Panc1 (cell line): ENCODE measurements at regions not wholly inside any gene's neighbourhood (a gene's known extent, or its start where the extent isn't known, plus 50 kb on each side); places are given as distances from the start of the nearest gene placed in this dataset.

Experiments used
- ATAC-seq: fragments of 200-7000 bp; cut with Tn5 transposase; 2 replicates; pipeline ENCODE4 v1.9.1; 2020; ENCODE audit warnings: mild to moderate bottlenecking, moderate library complexity
- BruUV-seq: library from RNA; stranded (reverse); fragments of 400-500 nt; replicated peaks from 2 replicates; lab custom pipeline; 2021; lab: Mats Ljungman, UMichigan
- CTCF ChIA-PET: fragments of 300-600 bp; sonication (Branson Sonifier 250); formaldehyde crosslinking; loops from one replicate; lab custom pipeline; 2022; ENCODE audit warnings: antibody characterized with exemption; lab: Charles Lee
- POLR2A ChIA-PET: fragments of 300-600 bp; sonication (Branson Sonifier 250); formaldehyde crosslinking; loops from one replicate; lab custom pipeline; 2022; ENCODE audit warnings: antibody characterized with exemption; lab: Charles Lee
- DNase-seq: peaks from one replicate; pipeline ENCODE4 v3.0.0-alpha.2; 2010; ENCODE audit warnings: low read depth, low spot score
- H3K27ac ChIP-seq: 2 replicates; pipeline ENCODE4 v1.5.1; 2011; ENCODE audit warnings: mild to moderate bottlenecking, low read length, inconsistent platforms
- H3K27me3 ChIP-seq: fragments of 200-500 bp; sonication (Bioruptor generic); 2 replicates; pipeline ENCODE4 v1.6.0; 2014; ENCODE audit warnings: low read length, inconsistent platforms; ENCODE audit not compliant: control insufficient read depth, insufficient read depth
- H3K36me3 ChIP-seq: fragments of 200-500 bp; sonication (Bioruptor generic); 2 replicates; pipeline ENCODE4 v1.5.1; 2014; ENCODE audit warnings: inconsistent platforms, mild to moderate bottlenecking, low read length, moderate library complexity; ENCODE audit not compliant: control insufficient read depth, insufficient read depth
- H3K4me1 ChIP-seq: 2 replicates; pipeline ENCODE4 v1.5.1; 2011; ENCODE audit warnings: inconsistent platforms, mild to moderate bottlenecking, low read length, moderate library complexity; ENCODE audit not compliant: control insufficient read depth, insufficient read depth
- H3K4me3 ChIP-seq, 2 experiments: 2 replicates each; pipeline ENCODE4 v1.5.1; 2011 to 2012; ENCODE audit warnings: low read depth in 2 of 2, low read length in 2 of 2, mild to moderate bottlenecking in 2 of 2, inconsistent platforms in 1 of 2, moderate library complexity in 1 of 2
- H3K9me3 ChIP-seq: fragments of 200-500 bp; sonication (Bioruptor generic); 2 replicates; pipeline ENCODE4 v1.5.1; 2014; ENCODE audit warnings: low read depth, mild to moderate bottlenecking, inconsistent platforms, low read length, moderate library complexity; ENCODE audit not compliant: control insufficient read depth, insufficient read depth
- POLR2AphosphoS5 ChIP-seq: IDR thresholded peaks from 2 replicates; pipeline ENCODE4 v1.6.1; 2012; ENCODE audit warnings: mild to moderate bottlenecking, low read depth, low read length, moderate library complexity
- SIN3A ChIP-seq: IDR thresholded peaks from 2 replicates; pipeline ENCODE4 v1.6.1; 2012; ENCODE audit warnings: low read depth, mild to moderate bottlenecking, low read length, moderate library complexity, borderline replicate concordance; ENCODE audit not compliant: insufficient read depth
- TCF7L2 ChIP-seq: IDR thresholded peaks from 2 replicates; pipeline ENCODE4 v1.6.1; 2011; ENCODE audit warnings: mild to moderate bottlenecking, low read depth, low read length, inconsistent platforms
- in situ Hi-C: cut with HindIII; loops from 2 replicates; pipeline ENCODE4 v1.10.0; 2016; ENCODE audit warnings: low sequenced_read_pairs, low pct_unique_long_range_greater_than_20kb
- intact Hi-C: fragments of 100-400 bp; cut with micrococcal nuclease; formaldehyde crosslinking; loops from one replicate; pipeline ENCODE4 v1.10.0; 2022; ENCODE audit not compliant: unreplicated experiment
- TF ChIP-seq, protein P1 (sequence below), 2 experiments: IDR thresholded peaks; 2 replicates each; pipeline ENCODE4 v1.6.1; 2011 to 2012; ENCODE audit warnings: low read depth in 2 of 2, control low read depth in 1 of 2, low read length in 1 of 2, mild to moderate bottlenecking in 1 of 2, moderate library complexity in 1 of 2; ENCODE audit not compliant: insufficient read depth in 1 of 2
- TF ChIP-seq, protein P2 (sequence below): fragments of 450-650 bp; IDR thresholded peaks from 2 replicates; pipeline ENCODE4 v1.5.1; 2017; ENCODE audit warnings: mild to moderate bottlenecking

DNA sequence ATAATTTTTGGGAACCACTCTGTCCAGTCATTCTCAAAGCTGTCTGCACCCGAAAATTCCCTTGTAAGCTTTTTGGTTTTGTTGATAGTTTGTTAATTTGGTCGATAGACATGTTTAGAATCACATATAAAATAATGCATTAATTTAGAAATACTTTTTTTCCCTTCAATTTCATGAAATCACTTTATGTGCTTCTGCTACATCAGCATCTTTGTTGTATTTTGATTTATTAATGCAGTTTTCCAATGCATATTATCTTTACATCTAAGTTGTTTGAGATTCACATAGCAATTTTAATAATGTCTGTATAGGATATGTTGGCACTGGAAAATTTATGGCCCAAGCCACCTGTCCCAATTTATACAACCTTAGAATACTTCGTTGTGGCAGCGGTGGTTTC lies 60.6 kb upstream of the SV2C start:
- H3K4me3 ChIP-seq, result no peak overlapping the region
- no peak for TF ChIP-seq POLR2AphosphoS5
- TF ChIP-seq, protein P1, sequence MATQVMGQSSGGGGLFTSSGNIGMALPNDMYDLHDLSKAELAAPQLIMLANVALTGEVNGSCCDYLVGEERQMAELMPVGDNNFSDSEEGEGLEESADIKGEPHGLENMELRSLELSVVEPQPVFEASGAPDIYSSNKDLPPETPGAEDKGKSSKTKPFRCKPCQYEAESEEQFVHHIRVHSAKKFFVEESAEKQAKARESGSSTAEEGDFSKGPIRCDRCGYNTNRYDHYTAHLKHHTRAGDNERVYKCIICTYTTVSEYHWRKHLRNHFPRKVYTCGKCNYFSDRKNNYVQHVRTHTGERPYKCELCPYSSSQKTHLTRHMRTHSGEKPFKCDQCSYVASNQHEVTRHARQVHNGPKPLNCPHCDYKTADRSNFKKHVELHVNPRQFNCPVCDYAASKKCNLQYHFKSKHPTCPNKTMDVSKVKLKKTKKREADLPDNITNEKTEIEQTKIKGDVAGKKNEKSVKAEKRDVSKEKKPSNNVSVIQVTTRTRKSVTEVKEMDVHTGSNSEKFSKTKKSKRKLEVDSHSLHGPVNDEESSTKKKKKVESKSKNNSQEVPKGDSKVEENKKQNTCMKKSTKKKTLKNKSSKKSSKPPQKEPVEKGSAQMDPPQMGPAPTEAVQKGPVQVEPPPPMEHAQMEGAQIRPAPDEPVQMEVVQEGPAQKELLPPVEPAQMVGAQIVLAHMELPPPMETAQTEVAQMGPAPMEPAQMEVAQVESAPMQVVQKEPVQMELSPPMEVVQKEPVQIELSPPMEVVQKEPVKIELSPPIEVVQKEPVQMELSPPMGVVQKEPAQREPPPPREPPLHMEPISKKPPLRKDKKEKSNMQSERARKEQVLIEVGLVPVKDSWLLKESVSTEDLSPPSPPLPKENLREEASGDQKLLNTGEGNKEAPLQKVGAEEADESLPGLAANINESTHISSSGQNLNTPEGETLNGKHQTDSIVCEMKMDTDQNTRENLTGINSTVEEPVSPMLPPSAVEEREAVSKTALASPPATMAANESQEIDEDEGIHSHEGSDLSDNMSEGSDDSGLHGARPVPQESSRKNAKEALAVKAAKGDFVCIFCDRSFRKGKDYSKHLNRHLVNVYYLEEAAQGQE (IDR thresholded peaks at IDR 0.05; ENCODE audit: insufficient read depth in 1 of 2, low read depth in 2 of 2, low read length in 1 of 2), result no peak
- no peak for TF ChIP-seq SIN3A
- no peak for TF ChIP-seq TCF7L2
- TF ChIP-seq, protein P2, sequence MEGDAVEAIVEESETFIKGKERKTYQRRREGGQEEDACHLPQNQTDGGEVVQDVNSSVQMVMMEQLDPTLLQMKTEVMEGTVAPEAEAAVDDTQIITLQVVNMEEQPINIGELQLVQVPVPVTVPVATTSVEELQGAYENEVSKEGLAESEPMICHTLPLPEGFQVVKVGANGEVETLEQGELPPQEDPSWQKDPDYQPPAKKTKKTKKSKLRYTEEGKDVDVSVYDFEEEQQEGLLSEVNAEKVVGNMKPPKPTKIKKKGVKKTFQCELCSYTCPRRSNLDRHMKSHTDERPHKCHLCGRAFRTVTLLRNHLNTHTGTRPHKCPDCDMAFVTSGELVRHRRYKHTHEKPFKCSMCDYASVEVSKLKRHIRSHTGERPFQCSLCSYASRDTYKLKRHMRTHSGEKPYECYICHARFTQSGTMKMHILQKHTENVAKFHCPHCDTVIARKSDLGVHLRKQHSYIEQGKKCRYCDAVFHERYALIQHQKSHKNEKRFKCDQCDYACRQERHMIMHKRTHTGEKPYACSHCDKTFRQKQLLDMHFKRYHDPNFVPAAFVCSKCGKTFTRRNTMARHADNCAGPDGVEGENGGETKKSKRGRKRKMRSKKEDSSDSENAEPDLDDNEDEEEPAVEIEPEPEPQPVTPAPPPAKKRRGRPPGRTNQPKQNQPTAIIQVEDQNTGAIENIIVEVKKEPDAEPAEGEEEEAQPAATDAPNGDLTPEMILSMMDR, result no peak
- ATAC-seq (no peak), DNase-seq (no peak)
- H3K36me3 ChIP-seq, result no peaks in the 10 kb centered on the region
- BruUV-seq, result no TSS peak
- ChIA-PET POLR2A (no interaction called here), CTCF (no interaction called here)
- in situ Hi-C loops, result no loop called here
- H3K27ac ChIP-seq, result no peak overlapping the region
- no peaks in the 10 kb centered on the region for H3K9me3 ChIP-seq
- intact Hi-C loops, result no loop called here
- peaks cover 5% of the 10 kb centered on the region; the same call in 1 of the 2 replicates for H3K27me3 ChIP-seq
- no peaks in the 10 kb centered on the region for H3K4me1 ChIP-seq

DNA sequence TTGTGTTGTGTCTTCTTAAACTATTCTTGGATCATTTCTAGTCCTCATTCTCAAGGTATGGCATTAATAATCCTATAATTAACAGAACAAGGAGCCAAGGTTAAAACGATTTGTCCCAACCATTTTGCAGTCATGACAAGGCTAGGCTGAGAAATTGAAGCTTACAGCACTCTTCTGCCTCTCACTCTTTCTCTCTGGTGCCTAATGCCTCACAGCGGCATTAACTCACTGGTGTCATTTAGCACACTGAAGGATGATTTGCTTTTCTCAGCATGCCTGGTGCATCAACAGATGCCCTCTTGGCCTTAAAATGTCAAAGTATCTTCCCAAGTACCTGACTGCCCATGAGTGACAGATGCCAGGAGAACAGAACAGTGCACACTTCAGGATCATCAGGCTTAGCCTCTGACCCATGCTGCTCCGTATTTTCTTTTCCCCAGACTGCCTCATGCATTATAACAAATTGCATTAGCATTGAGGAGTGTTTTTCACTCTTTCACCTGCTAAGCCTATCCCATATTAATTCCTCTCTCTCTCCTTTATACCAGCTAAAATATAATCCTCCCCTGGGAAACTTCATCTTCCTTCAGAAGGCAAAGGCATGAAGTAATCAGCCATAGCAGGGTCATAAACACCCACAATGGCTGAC lies 61.1 kb upstream of the SV2C start:
- Histone ChIP-seq H3K27ac (no peak overlapping the region), H3K4me1 (no peaks in the 10 kb centered on the region), H3K9me3 (no peaks in the 10 kb centered on the region), H3K27me3 (peaks cover 5% of the 10 kb centered on the region; the same call in 1 of the 2 replicates), H3K4me3 (no peak overlapping the region), H3K36me3 (no peaks in the 10 kb centered on the region)
- in situ Hi-C loops, result no loop called here
- DNase-seq (no peak), ATAC-seq (no peak)
- CTCF ChIA-PET, result no interaction called here
- intact Hi-C loops, result no loop called here
- POLR2A ChIA-PET, result no interaction called here
- TF ChIP-seq SIN3A (no peak), TCF7L2 (no peak), POLR2AphosphoS5 (no peak)
- TF ChIP-seq, protein P2, result no peak
- TF ChIP-seq, protein P1 (IDR thresholded peaks at IDR 0.05; ENCODE audit: insufficient read depth in 1 of 2, low read depth in 2 of 2, low read length in 1 of 2), result no peak
- no TSS peak for BruUV-seq
